Thoracic aorta (tissue), 2 donors: ENCODE measurements at regions not wholly inside any gene's neighbourhood (a gene's known extent, or its start where the extent isn't known, plus 50 kb on each side); places are given as distances from the start of the nearest gene placed in this dataset.
"Not testable (repeated sequence)": the region's sequence is repeated elsewhere in the genome, so short reads cannot be mapped to it uniquely, and the experiment has no call there.

ENCODE experiments used
- ATAC-seq: fragments of 150-250 bp; one replicate; pipeline ENCODE4 v1.8.0; 2017; ENCODE audit warnings: low read depth; ENCODE audit not compliant: insufficient number of reproducible peaks, low FRiP score
- DNase-seq: peaks from one replicate; pipeline ENCODE4 v3.0.0-alpha.2; 2020; ENCODE audit warnings: low spot score
- H3K27ac ChIP-seq, 2 donors: fragments of 200-600 bp; sonication (generic); 1 replicate in 1 of 2; 2 replicates in 1 of 2; pipeline ENCODE4 v1.5.1; 2016; ENCODE audit warnings: mild to moderate bottlenecking in 2 of 2, moderate library complexity in 2 of 2
- H3K27me3 ChIP-seq: fragments of 200-600 bp; sonication (generic); replicated peaks from 2 replicates; pipeline ENCODE4 v1.6.0; 2016; ENCODE audit warnings: mild to moderate bottlenecking; ENCODE audit not compliant: insufficient read depth
- H3K36me3 ChIP-seq: fragments of 200-600 bp; sonication (generic); one replicate; pipeline ENCODE4 v1.5.1; 2016
- H3K4me1 ChIP-seq, 2 donors: fragments of 200-600 bp; sonication (generic); 1 replicate in 1 of 2; 2 replicates in 1 of 2; pipeline versions ENCODE4 v1.5.1 to v1.6.0; 2016; ENCODE audit warnings: low read depth in 2 of 2, mild to moderate bottlenecking in 1 of 2; ENCODE audit not compliant: control insufficient read depth in 1 of 2
- H3K4me3 ChIP-seq: fragments of 200-600 bp; sonication (generic); 2 replicates; pipeline ENCODE4 v1.5.1; 2016; ENCODE audit warnings: mild to moderate bottlenecking
- H3K9me3 ChIP-seq: fragments of 200-600 bp; sonication (generic); 2 replicates; pipeline ENCODE4 v1.5.1; 2016
- CTCF ChIP-seq: fragments of 200-600 bp; sonication (generic); IDR thresholded peaks from one replicate; pipeline ENCODE4 v1.5.1; 2019; ENCODE audit warnings: antibody characterized with exemption

DNA sequence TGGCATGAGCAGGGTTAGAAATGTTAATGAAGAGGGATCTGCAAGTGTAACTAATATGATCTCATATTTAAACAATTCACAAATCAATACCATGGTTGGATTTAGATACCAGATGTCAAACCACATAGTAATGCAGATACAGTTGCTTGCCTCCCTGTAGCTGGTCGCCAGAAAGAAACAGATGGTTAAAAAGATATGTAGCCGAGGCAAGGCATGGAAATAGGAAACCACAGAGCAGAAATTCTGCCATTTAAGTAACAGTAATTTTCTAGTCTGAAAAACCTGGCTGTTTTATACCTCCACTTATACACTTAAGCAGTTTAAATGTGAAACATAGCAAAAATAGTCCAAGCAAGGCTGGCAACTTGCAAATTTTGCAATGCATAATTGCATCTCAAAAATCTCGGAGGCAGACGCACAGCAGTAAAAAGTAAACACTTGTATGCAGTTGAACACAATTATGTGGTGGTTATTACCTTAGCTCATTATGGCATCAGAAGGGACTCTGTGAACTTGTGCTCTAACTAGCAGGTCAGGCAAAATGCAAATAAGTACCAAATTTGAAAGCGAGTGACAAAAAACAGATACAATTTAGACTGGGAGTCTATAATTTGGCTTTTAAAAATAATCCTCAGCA lies 126.8 kb downstream of the NAA11 start:
- H3K27me3 ChIP-seq = no peaks in the 10 kb centered on the region
- TF ChIP-seq CTCF = no peak
- ATAC-seq (no peak), DNase-seq (no peak)
- no peak overlapping the region for H3K27ac ChIP-seq
- no peak overlapping the region for H3K4me3 ChIP-seq
- H3K9me3 ChIP-seq = no peaks in the 10 kb centered on the region
- no peaks in the 10 kb centered on the region for H3K36me3 ChIP-seq
- H3K4me1 ChIP-seq = no peaks in the 10 kb centered on the region

GRCh38 chr4:79197275-79198009 lies 128.4 kb downstream of the NAA11 start:
- TF ChIP-seq CTCF = no peak
- Histone ChIP-seq H3K4me3 (no peak overlapping the region), H3K9me3 (no peaks in the 10 kb centered on the region), H3K4me1 (no peaks in the 10 kb centered on the region), H3K36me3 (no peaks in the 10 kb centered on the region), H3K27me3 (no peaks in the 10 kb centered on the region), H3K27ac (no peak overlapping the region)
- ATAC-seq (no peak), DNase-seq (no peak)

DNA sequence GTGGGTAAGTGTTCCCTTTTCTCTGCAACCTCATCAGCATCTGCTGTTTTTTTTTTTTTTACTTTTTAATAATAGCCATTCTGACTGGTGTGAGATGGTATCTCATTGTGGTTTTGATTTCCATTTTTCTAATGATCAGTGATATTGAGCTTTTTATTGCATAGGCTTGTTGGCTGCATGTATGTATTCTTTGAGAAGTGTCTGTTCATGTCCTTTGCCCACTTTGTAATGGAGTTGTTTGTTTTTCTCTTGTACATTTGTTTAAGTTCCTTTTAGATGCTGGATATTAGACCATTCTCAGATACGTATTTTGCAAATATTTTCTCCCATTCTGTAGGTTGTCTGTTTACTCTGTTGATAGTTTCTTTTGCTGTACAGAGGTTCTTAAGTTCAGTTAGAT lies 134.6 kb downstream of the NAA11 start:
- H3K4me1 ChIP-seq, H3K9me3 ChIP-seq, DNase-seq, H3K27me3 ChIP-seq, H3K4me3 ChIP-seq, ATAC-seq, H3K36me3 ChIP-seq, H3K27ac ChIP-seq: not testable (repeated sequence)

DNA sequence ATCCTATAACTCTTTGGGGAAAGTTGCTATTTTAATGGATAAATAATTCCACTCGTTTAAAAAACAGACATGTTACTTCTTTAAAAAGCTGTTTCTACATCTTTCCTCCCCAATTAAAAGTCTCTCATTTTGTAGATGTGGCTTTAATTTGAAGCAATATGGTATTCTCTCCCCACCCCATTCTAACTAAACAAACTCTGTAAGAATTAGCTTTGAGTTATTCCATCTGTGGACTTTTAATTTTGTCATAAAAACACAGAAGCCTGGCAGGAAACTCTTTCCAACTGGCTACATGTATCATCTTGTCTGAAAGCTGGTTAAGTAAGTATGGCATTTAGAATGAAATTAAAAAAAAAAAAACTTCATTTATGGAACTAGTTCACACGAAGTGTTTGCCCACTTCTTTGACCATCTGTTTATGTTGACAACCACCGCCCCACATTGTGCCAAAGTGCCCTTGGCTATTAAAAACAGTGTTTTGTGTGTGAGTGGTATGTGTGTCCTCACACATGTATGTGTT lies 140.3 kb downstream of the NAA11 start:
- Histone ChIP-seq H3K36me3 (no peaks in the 10 kb centered on the region), H3K4me1 (no peaks in the 10 kb centered on the region), H3K27me3 (no peaks in the 10 kb centered on the region), H3K27ac (no peak overlapping the region), H3K9me3 (no peaks in the 10 kb centered on the region), H3K4me3 (no peak overlapping the region)
- no peak for ATAC-seq
- no peak for DNase-seq
- TF ChIP-seq CTCF = no peak

- DNase-seq (no peak), ATAC-seq (no peak)
- H3K4me1 ChIP-seq = no peaks in the 10 kb centered on the region
- H3K9me3 ChIP-seq = no peaks in the 10 kb centered on the region
- H3K27me3 ChIP-seq = no peaks in the 10 kb centered on the region
- H3K4me3 ChIP-seq = no peak overlapping the region
- H3K27ac ChIP-seq = no peak overlapping the region
- TF ChIP-seq CTCF = no peak
- H3K36me3 ChIP-seq = no peaks in the 10 kb centered on the region
Observed at GRCh38 chr4:79184476-79184875, 141.4 kb downstream of the NAA11 start.
